K562 (cell line): ENCODE measurements at regions not wholly inside any gene's neighbourhood (a gene's known extent, or its start where the extent isn't known, plus 50 kb on each side); places are given as distances from the start of the nearest gene placed in this dataset.

Experiments
- ATAC-seq: fragments of 200-7000 bp; cut with Tn5 transposase; 3 replicates; pipeline ENCODE4 v1.9.1; 2020; ENCODE audit warnings: moderate library complexity
- BruUV-seq: library from RNA; stranded (reverse); fragments of 400-500 nt; replicated peaks from 2 replicates; lab custom pipeline; 2021; lab: Mats Ljungman, UMichigan
- CTCF ChIA-PET: fragments of 300-600 bp; formaldehyde crosslinking; extraction: SDS; loops from one replicate; lab custom pipeline; 2021; ENCODE audit warnings: low intra/inter-chr PET ratio; lab: Yijun Ruan, JAX
- POLR2A ChIA-PET: fragments of 300-600, 350-650 bp; sonication (Branson Sonifier 250); formaldehyde crosslinking; extraction: SDS; loops from one replicate; lab custom pipeline; 2021; ENCODE audit warnings: antibody characterized with exemption, inconsistent platforms; lab: Yijun Ruan, JAX
- DNase-seq, 4 experiments: peaks; one replicate each; pipeline versions ENCODE4 v3.0.0 to v3.0.0-alpha.2; 2011 to 2018; ENCODE audit warnings: low spot score in 3 of 4, mixed read lengths in 3 of 4; ENCODE audit errors: extremely low read depth in 1 of 4
- FAIRE-seq: peaks from 2 replicates; lab custom pipeline; 2011; peaks lifted over from hg19 to GRCh38; lab: Jason Lieb, UNC
- H2AFZ ChIP-seq: 2 replicates; pipeline ENCODE4 v1.6.0; 2011; ENCODE audit warnings: low read depth, low read length, control low read depth, inconsistent platforms
- H3K27ac ChIP-seq: fragments of 200-600 bp; 3 replicates; pipeline ENCODE4 v1.8.0; 2011; ENCODE audit warnings: low read depth, mild to moderate bottlenecking, control low read depth, inconsistent platforms, low read length, moderate library complexity, mixed read lengths; ENCODE audit errors: extremely low read depth
- H3K27me3 ChIP-seq, 2 experiments: fragments of 300-600 bp in 1 of 2; 2 replicates in 1 of 2; 3 replicates in 1 of 2; pipeline versions ENCODE4 v1.6.0 to v1.8.0; 2011; ENCODE audit warnings: inconsistent platforms in 2 of 2, low read length in 2 of 2, mild to moderate bottlenecking in 1 of 2, mixed read lengths in 1 of 2, moderate library complexity in 1 of 2; ENCODE audit not compliant: control insufficient read depth in 2 of 2, insufficient read depth in 2 of 2
- H3K36me3 ChIP-seq: fragments of 300-600 bp; 3 replicates; pipeline ENCODE4 v1.8.0; 2011; ENCODE audit warnings: mild to moderate bottlenecking, low read length, inconsistent platforms; ENCODE audit not compliant: control insufficient read depth, insufficient read depth
- H3K4me1 ChIP-seq, 2 experiments: fragments of 200-600 bp in 1 of 2; replicated peaks in 1 of 2; 2 replicates in 1 of 2; 3 replicates in 1 of 2; pipeline versions ENCODE4 v1.5.1 to v1.8.0; 2011; ENCODE audit warnings: inconsistent platforms in 2 of 2, low read length in 2 of 2, mild to moderate bottlenecking in 1 of 2, mixed read lengths in 1 of 2, moderate library complexity in 1 of 2; ENCODE audit not compliant: control insufficient read depth in 2 of 2, insufficient read depth in 2 of 2
- H3K4me2 ChIP-seq: 2 replicates; pipeline ENCODE4 v1.6.1; 2011; ENCODE audit warnings: low read length, control low read depth, inconsistent platforms, mixed read lengths; ENCODE audit not compliant: insufficient read depth
- H3K4me3 ChIP-seq: fragments of 200-600 bp; sonication (generic), shearing (Covaris generic); 2 replicates; pipeline ENCODE4 v1.5.1; 2016; ENCODE audit warnings: control low read depth, inconsistent platforms
- H3K79me2 ChIP-seq: fragments of 200-600 bp; 3 replicates; pipeline ENCODE4 v1.8.0; 2011; ENCODE audit warnings: low read length, inconsistent platforms; ENCODE audit not compliant: control insufficient read depth, insufficient read depth
- H3K9ac ChIP-seq, 2 experiments: 2 replicates each; pipeline versions ENCODE4 v1.6.0 to v1.6.1; 2011; ENCODE audit warnings: low read depth in 2 of 2, low read length in 2 of 2, control low read depth in 1 of 2, inconsistent platforms in 1 of 2, mild to moderate bottlenecking in 1 of 2, mixed read lengths in 1 of 2; ENCODE audit not compliant: insufficient read depth in 1 of 2
- H3K9me1 ChIP-seq: one replicate; pipeline ENCODE4 v1.6.0; 2011; ENCODE audit warnings: inconsistent platforms, mild to moderate bottlenecking, low read length, moderate library complexity; ENCODE audit not compliant: control insufficient read depth, insufficient read depth
- H3K9me3 ChIP-seq: replicated peaks from 2 replicates; pipeline ENCODE4 v1.5.1; 2011; ENCODE audit warnings: low read depth, low read length, inconsistent platforms; ENCODE audit not compliant: control insufficient read depth, insufficient read depth
- H4K20me1 ChIP-seq: replicated peaks from 2 replicates; pipeline ENCODE4 v1.6.1; 2011; ENCODE audit warnings: low read length, inconsistent platforms, mixed read lengths; ENCODE audit not compliant: control insufficient read depth, insufficient read depth
- HMGXB4 ChIP-seq: sonication (generic); formaldehyde crosslinking; IDR thresholded peaks from 2 replicates; pipeline ENCODE4 v1.8.1; 2023; ENCODE audit warnings: mild to moderate bottlenecking, missing genetic modification reagents
- NFYB ChIP-seq: IDR thresholded peaks from 2 replicates; pipeline ENCODE4 v1.6.1; 2011; ENCODE audit warnings: mild to moderate bottlenecking, moderate library complexity; ENCODE audit not compliant: insufficient read length; ENCODE audit errors: extremely low read depth
- RBM17 ChIP-seq: fragments of 200-400 bp; formaldehyde crosslinking; IDR thresholded peaks from 2 replicates; pipeline ENCODE4 v1.6.1; 2017; ENCODE audit warnings: low read depth, mild to moderate bottlenecking, low read length, borderline replicate concordance
- WGBS: fragments of 100-300 bp; shearing (Covaris generic); methylation state at CpG from one replicate; pipeline ENCODE4 v1.1.6; 2016; ENCODE audit warnings: low coverage, mixed read lengths; ENCODE audit not compliant: insufficient coverage; ENCODE audit errors: missing lambda C conversion rate; 5-methylcytosine and 5-hydroxymethylcytosine counted together
- in situ Hi-C: fragments of 300-500 bp; cut with MboI; formaldehyde crosslinking; loops from 4 replicates; pipeline ENCODE4 v1.15.0; 2018; ENCODE audit warnings: inconsistent platforms, mixed read lengths
- intact Hi-C: fragments of 100-400 bp; cut with micrococcal nuclease; formaldehyde crosslinking; loops from 2 replicates; pipeline ENCODE4 v1.14.2; 2022
- TF ChIP-seq, protein P1 (sequence below): fragments of 450-650 bp; IDR thresholded peaks from 2 replicates; pipeline ENCODE4 v1.6.1; 2016; ENCODE audit warnings: antibody characterized with exemption
- TF ChIP-seq, protein P2 (sequence below): fragments of 450-650 bp; formaldehyde crosslinking; IDR thresholded peaks from 2 replicates; pipeline ENCODE4 v1.4.0; 2020; ENCODE audit warnings: mild to moderate bottlenecking

- H3K4me2 ChIP-seq, result no peak overlapping the region
- no peak overlapping the region for H3K4me3 ChIP-seq
- H3K79me2 ChIP-seq, result no peaks in the 10 kb centered on the region
- no peak overlapping the region for H3K27ac ChIP-seq
- TF ChIP-seq, protein P1, sequence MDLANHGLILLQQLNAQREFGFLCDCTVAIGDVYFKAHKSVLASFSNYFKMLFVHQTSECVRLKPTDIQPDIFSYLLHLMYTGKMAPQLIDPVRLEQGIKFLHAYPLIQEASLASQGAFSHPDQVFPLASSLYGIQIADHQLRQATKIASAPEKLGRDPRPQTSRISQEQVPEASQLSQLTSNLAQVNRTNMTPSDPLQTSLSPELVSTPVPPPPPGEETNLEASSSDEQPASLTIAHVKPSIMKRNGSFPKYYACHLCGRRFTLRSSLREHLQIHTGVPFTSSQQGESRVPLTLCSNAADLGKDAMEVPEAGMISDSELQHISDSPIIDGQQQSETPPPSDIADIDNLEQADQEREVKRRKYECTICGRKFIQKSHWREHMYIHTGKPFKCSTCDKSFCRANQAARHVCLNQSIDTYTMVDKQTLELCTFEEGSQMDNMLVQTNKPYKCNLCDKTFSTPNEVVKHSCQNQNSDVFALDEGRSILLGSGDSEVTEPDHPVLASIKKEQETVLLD, result no peak
- TF ChIP-seq, protein P2, sequence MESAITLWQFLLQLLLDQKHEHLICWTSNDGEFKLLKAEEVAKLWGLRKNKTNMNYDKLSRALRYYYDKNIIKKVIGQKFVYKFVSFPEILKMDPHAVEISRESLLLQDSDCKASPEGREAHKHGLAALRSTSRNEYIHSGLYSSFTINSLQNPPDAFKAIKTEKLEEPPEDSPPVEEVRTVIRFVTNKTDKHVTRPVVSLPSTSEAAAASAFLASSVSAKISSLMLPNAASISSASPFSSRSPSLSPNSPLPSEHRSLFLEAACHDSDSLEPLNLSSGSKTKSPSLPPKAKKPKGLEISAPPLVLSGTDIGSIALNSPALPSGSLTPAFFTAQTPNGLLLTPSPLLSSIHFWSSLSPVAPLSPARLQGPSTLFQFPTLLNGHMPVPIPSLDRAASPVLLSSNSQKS (CRISPR knock-in tag), result no peak
- TF ChIP-seq NFYB (no peak), HMGXB4 (CRISPR knock-in tag) (no peak), RBM17 (no peak)
- ChIA-PET CTCF (no interaction called here), POLR2A (no interaction called here)
- 0% methylated on average over 2 of the region's 2 CpGs for WGBS
- no peaks in the 10 kb centered on the region for H3K9me3 ChIP-seq
- H2AFZ ChIP-seq, result no peak overlapping the region
- FAIRE-seq, result no peak
- no peaks in the 10 kb centered on the region for H3K36me3 ChIP-seq
- no peak for ATAC-seq
- no peaks in the 10 kb centered on the region for H4K20me1 ChIP-seq
- H3K9me1 ChIP-seq, result no peaks in the 10 kb centered on the region
- BruUV-seq, result no TSS peak
- DNase-seq, result no peak
- no peak overlapping the region for H3K9ac ChIP-seq
- no peaks in the 10 kb centered on the region for H3K4me1 ChIP-seq
- in situ Hi-C loops, result no loop called here
- intact Hi-C loops, result no loop called here
- peaks cover 13 to 31% of the 10 kb centered on the region in 2 experiments; a peak in 3 of 5 replicates for H3K27me3 ChIP-seq
These were observed 262.0 kb upstream of the PREP start for GRCh38 chr6:105664931-105665330.
